Skin of body (tissue), 1 donor: ENCODE measurements at regions not wholly inside any gene's neighbourhood (a gene's known extent, or its start where the extent isn't known, plus 50 kb on each side); places are given as distances from the start of the nearest gene placed in this dataset.

ENCODE experiments used
- DNase-seq: peaks from one replicate; lab custom pipeline; 2025; lab: John Stamatoyannopoulos, UW

GRCh38 chr5:33282157-33282556 is 158.6 kb upstream of the TARS1 start:
- DNase-seq, result no peak

GRCh38 chr5:33282696-33283095 is 158.1 kb upstream of the TARS1 start:
- DNase-seq, result no peak

DNA sequence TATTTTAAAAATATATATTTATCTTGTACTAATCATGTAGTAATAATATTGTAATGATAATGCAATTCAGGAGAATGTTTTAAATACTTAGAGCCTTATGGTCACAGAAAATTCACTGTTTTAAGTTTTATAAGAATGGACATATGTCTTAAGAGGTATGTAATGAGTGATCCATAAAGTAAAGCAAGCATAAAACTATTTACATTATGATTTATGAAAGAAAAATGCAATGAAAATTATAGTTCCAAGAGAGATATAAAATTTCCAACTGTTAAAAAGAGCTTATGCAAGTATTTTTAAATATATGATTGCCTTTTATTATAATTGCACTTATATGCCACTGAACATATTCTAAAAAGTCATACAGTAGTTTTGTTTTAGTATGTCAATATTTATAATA is 157.5 kb upstream of the TARS1 start:
- no peak for DNase-seq

DNA sequence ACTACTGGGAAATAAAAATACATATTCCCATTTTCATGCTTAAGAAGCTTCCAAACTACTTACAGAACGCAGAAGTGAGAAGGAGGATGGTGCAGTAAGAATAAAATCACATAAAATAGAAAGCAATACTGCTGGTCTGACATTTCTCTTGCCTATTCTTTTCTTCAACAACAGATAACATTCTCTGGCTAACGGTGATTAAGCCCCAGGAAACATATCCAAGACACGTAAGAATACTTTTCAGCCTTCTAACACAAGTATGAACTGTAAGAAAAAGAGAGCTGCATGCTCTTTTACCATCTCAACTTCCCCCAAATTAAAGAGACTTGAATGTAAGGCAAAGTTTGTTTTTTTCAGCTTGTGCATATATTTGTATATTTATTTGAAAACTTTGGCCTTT is 156.1 kb upstream of the TARS1 start:
- no peak for DNase-seq

GRCh38 chr5:33287242-33287641 is 153.5 kb upstream of the TARS1 start:
- no peak for DNase-seq

- DNase-seq, result no peak
Observed at GRCh38 chr5:33291216-33292000, 149.4 kb upstream of the TARS1 start.

GRCh38 chr5:33297760-33298216 is 143.0 kb upstream of the TARS1 start:
- no peak for DNase-seq

DNA sequence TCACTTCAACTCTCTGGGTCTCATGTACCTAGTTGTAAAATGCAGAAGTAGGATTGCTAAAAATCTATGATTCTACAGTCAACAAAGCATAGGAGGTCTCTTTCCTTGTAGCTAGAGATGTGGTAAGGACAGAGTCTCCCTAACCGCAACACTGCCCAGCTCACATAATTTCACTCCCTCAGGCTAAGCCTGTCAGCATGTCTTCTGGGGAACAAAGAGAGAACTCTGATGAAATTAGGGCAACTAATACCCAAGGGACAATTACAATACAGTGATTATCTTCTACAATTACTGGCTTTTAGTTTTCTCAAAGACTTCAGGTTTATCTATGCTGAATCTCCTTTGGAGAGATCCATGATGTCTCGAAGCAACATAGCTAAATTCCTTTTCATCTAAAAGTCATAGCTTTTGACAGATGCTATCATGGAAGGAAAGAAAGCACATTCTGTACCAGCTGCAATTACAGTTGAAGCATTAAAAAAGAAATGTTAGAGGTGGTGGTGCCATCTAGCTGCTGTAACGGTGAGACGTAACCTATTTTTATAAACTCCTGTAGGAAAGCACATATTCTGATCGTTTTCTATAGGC is 141.1 kb upstream of the TARS1 start:
- peak; percentile 29 for DNase-seq

- no peak for DNase-seq
Observed at GRCh38 chr5:33300209-33300742, 140.5 kb upstream of the TARS1 start.

- DNase-seq, result no peak
Observed at GRCh38 chr5:33303579-33304095, 137.1 kb upstream of the TARS1 start.

GRCh38 chr5:33304601-33305000 is 136.2 kb upstream of the TARS1 start:
- no peak for DNase-seq

DNA sequence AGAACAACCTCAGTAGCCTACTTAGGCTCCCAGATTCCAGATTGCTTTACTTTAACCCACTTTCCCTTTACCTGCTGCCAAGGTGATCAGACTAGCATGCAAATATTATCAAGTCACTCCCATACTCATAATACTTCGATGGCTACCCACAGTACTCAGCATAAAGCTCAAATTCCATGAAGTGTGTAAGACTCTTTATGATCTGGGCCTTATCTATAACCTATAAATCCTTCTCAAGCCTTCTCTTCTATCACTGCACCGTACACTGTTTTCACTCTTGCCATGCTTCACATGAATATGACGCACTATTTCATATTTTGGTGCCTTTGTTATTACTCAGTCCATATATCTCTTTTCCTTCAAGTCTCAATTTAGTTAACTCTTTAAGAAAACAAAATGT is 135.2 kb upstream of the TARS1 start:
- DNase-seq, result no peak

GRCh38 chr5:33306758-33307157 is 134.0 kb upstream of the TARS1 start:
- no peak for DNase-seq

GRCh38 chr5:33308586-33308985 is 132.2 kb upstream of the TARS1 start:
- DNase-seq, result no peak

- no peak for DNase-seq
Observed at GRCh38 chr5:33309068-33309467, 131.7 kb upstream of the TARS1 start.

DNA sequence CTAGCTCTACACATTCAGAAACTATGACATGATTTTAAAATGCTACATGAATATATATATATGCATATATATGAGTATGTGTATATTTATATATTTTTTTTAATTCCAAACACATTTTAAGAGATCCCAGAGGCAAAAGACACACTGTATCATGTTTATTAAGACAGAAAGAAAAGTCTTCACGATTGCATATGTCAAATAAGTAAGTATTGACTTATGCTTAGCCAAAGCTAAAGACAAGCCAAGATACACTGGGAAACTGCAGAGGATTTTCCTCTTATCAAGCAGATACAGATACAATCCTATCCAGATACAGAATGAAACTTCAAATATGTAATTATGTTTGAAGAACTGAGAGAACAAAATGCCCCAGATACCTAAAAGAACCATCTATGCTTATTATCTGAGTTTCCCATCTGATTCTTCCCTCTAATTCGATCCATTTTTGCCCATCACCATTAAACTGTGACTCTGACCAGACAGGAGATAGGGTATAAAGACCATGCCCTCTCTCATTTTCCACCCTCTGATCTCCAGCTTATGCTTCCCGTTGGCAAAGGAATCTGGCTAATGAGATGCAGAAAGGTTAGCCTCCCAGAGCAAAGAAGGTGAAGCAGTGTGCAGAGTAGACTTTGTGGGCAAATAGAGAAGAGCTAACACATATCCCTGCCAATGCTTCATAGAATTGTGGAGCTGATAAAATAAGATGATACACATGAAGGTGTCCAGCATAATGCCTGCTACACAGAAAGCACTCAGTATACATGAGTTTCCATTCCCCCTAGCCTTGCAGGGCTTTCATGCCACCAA is 131.0 kb upstream of the TARS1 start:
- DNase-seq, result peak; percentile 39

- no peak for DNase-seq
Observed at GRCh38 chr5:33310451-33310850, 130.3 kb upstream of the TARS1 start.

DNA sequence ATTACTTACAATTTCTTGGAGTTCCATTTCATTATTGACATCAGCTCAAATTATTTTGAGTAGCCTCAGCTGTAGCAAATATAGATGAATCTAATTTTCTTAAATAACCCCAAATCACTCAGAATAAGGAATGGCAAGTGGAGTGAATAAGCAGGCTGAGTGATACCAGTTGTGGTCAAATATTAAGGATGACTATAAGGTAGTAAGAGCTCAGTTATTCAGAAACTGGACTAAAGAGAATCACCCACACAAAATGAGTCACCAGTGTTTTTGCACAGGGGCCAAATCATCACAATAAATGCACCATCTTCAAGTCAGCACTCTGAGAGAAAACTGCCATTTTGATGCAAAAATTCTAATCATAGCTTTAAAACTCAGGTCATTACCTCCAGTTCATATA is 128.9 kb upstream of the TARS1 start:
- DNase-seq, result no peak

GRCh38 chr5:33312571-33313549 is 127.9 kb upstream of the TARS1 start:
- DNase-seq, result peak; percentile 10

DNA sequence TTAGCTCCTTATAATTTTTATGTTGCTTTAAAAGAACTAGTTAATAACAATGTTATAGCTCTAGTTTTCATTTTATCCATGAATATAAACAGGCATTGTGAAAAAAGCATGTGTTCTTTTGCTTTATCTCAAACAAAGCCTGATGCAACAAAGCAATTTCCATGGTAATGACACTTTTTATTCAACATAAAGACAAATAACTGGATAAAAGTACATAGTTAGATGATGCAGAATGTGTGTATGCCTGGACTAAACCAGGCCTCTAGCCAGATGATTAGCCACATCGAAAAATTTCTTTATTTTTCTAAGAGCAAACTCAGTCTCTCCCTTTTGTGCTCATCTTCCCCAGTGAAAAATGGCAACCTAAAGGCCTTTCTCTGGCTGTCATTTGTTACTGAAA is 125.6 kb upstream of the TARS1 start:
- DNase-seq, result no peak

DNA sequence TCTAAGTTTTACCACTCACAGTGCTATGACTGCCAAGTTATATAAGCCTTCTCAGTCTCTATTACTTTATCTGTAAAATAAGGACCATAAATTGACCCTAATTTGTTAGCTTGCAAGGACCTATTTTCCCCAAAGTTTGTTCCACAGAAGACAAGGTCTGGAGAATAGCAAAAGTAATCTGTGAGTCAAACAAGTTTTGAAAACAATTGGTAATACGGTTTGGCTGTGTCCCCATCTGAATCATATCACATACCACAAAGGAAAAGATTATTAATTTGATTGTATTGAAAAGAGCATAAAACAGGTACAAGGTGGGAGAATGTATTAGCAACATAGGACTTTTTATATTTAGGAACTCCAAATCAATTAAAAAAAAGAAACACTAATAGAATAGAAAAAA is 124.0 kb upstream of the TARS1 start:
- DNase-seq, result no peak
